Sigmoid colon (tissue), 6 donors: ENCODE measurements at regions not wholly inside any gene's neighbourhood (a gene's known extent, or its start where the extent isn't known, plus 50 kb on each side); places are given as distances from the start of the nearest gene placed in this dataset.

Source experiments
- DNase-seq: peaks from one replicate; pipeline ENCODE4 v3.0.0-alpha.2; 2019
- H3K27ac ChIP-seq, 4 donors: fragments of 200-600 bp; sonication (generic); one replicate each; pipeline ENCODE4 v1.5.1; 2016 to 2019; ENCODE audit warnings: mild to moderate bottlenecking in 1 of 4
- H3K27me3 ChIP-seq, 3 donors: fragments of 200-600 bp; sonication (generic); one replicate each; pipeline ENCODE4 v1.5.1; 2019; ENCODE audit warnings: mild to moderate bottlenecking in 1 of 3
- H3K36me3 ChIP-seq, 4 donors: fragments of 200-600 bp; sonication (generic); one replicate each; pipeline ENCODE4 v1.5.1; 2016 to 2019
- H3K4me1 ChIP-seq, 4 donors: fragments of 200-600 bp; sonication (generic); one replicate each; pipeline ENCODE4 v1.5.1; 2017 to 2019
- H3K4me3 ChIP-seq, 4 donors: fragments of 200-600 bp; sonication (generic); one replicate each; pipeline ENCODE4 v1.5.1; 2017 to 2019; ENCODE audit warnings: mild to moderate bottlenecking in 2 of 4, moderate library complexity in 1 of 4
- H3K9me3 ChIP-seq, 4 donors: fragments of 200-600 bp in 3 of 4; sonication (generic) in 3 of 4; one replicate each; pipeline versions ENCODE4 v1.5.1 to v1.6.1; 2013 to 2019
- CTCF ChIP-seq, 4 experiments: fragments of 450-650 bp in 3 of 4; fragments of 200-600 bp in 1 of 4; IDR thresholded peaks; one replicate each; pipeline ENCODE4 v1.5.1; 2016 to 2019; ENCODE audit warnings: antibody characterized with exemption in 4 of 4, mild to moderate bottlenecking in 3 of 4, moderate library complexity in 2 of 4
- EP300 ChIP-seq, 4 donors: sonication (generic); formaldehyde crosslinking; IDR thresholded peaks; one replicate each; pipeline ENCODE4 v1.6.1; 2017; ENCODE audit warnings: antibody characterized with exemption in 4 of 4
- POLR2A ChIP-seq, 2 donors: fragments of 450-650 bp; IDR thresholded peaks; one replicate each; pipeline ENCODE4 v1.6.1; 2016; ENCODE audit warnings: antibody characterized with exemption in 2 of 2, mild to moderate bottlenecking in 2 of 2, moderate library complexity in 2 of 2
- POLR2AphosphoS5 ChIP-seq, 4 donors: sonication (generic); formaldehyde crosslinking; IDR thresholded peaks; one replicate each; pipeline ENCODE4 v1.6.1; 2017; ENCODE audit warnings: antibody characterized with exemption in 4 of 4
- WGBS, 2 donors: extraction: QIAGEN DNeasy Blood & Tissue Kit; methylation state at CpG; one replicate each; pipeline ENCODE4 v1.1.7; 2013; 5-methylcytosine and 5-hydroxymethylcytosine counted together
- intact Hi-C: fragments of 100-400 bp; cut with DNase I; formaldehyde crosslinking; loops from one replicate; pipeline ENCODE4 v1.15.1; 2023
- donor health status: healthy with polysubstance abuse.
- donor health status: healthy.

- no peaks in the 10 kb centered on the region for H3K9me3 ChIP-seq
- H3K27me3 ChIP-seq = no peaks in the 10 kb centered on the region
- H3K4me3 ChIP-seq = no peak overlapping the region
- 56 to 64% methylated on average over 2 of the region's 2 CpGs for WGBS, 2 donors
- no peaks in the 10 kb centered on the region for H3K36me3 ChIP-seq
- DNase-seq = no peak
- TF ChIP-seq POLR2AphosphoS5 (IDR thresholded peaks at IDR 0.05) (no peak), POLR2A (IDR thresholded peaks at IDR 0.05) (no peak), CTCF (IDR thresholded peaks at IDR 0.05) (no peak), EP300 (IDR thresholded peaks at IDR 0.05) (no peak)
- no peak overlapping the region for H3K27ac ChIP-seq
- no peaks in the 10 kb centered on the region for H3K4me1 ChIP-seq
- intact Hi-C loops = no loop called here
Observed at GRCh38 chr5:52457810-52458209, 329.9 kb upstream of the ITGA1 start.

GRCh38 chr5:52466113-52466512 lies 321.6 kb upstream of the ITGA1 start:
- no peaks in the 10 kb centered on the region for H3K9me3 ChIP-seq
- 78 to 81% methylated on average over 4 of the region's 4 CpGs for WGBS, 2 donors
- no peaks in the 10 kb centered on the region for H3K4me1 ChIP-seq
- H3K27me3 ChIP-seq = no peaks in the 10 kb centered on the region
- no peak overlapping the region for H3K27ac ChIP-seq
- DNase-seq = no peak
- no peak overlapping the region for H3K4me3 ChIP-seq
- intact Hi-C loops = no loop called here
- no peaks in the 10 kb centered on the region for H3K36me3 ChIP-seq
- TF ChIP-seq POLR2A (IDR thresholded peaks at IDR 0.05) = no peak
- TF ChIP-seq EP300 (IDR thresholded peaks at IDR 0.05) = no peak
- TF ChIP-seq POLR2AphosphoS5 (IDR thresholded peaks at IDR 0.05) = no peak
- no peak for TF ChIP-seq CTCF (IDR thresholded peaks at IDR 0.05)

GRCh38 chr5:52466749-52467520 lies 320.8 kb upstream of the ITGA1 start:
- no peak for DNase-seq
- no peak overlapping the region for H3K27ac ChIP-seq
- TF ChIP-seq POLR2AphosphoS5 (IDR thresholded peaks at IDR 0.05) (no peak), CTCF (IDR thresholded peaks at IDR 0.05) (no peak), POLR2A (IDR thresholded peaks at IDR 0.05) (no peak), EP300 (IDR thresholded peaks at IDR 0.05) (no peak)
- H3K4me1 ChIP-seq = no peaks in the 10 kb centered on the region
- 80 to 85% methylated on average over 7 of the region's 7 CpGs for WGBS, 2 donors
- H3K27me3 ChIP-seq = no peaks in the 10 kb centered on the region
- intact Hi-C loops = no loop called here
- H3K9me3 ChIP-seq = no peaks in the 10 kb centered on the region
- H3K36me3 ChIP-seq = no peaks in the 10 kb centered on the region
- no peak overlapping the region for H3K4me3 ChIP-seq

- DNase-seq = no peak
- intact Hi-C loops = no loop called here
- Histone ChIP-seq H3K4me3 (no peak overlapping the region), H3K27me3 (no peaks in the 10 kb centered on the region), H3K4me1 (no peaks in the 10 kb centered on the region), H3K27ac (no peak overlapping the region), H3K9me3 (no peaks in the 10 kb centered on the region), H3K36me3 (no peaks in the 10 kb centered on the region)
- TF ChIP-seq CTCF (IDR thresholded peaks at IDR 0.05) (no peak), EP300 (IDR thresholded peaks at IDR 0.05) (no peak), POLR2A (IDR thresholded peaks at IDR 0.05) (no peak), POLR2AphosphoS5 (IDR thresholded peaks at IDR 0.05) (no peak)
- WGBS, 2 donors = 66 to 84% methylated on average over 1 of the region's 1 CpG
Observed at GRCh38 chr5:52468976-52469375, 318.7 kb upstream of the ITGA1 start.

GRCh38 chr5:52469420-52469819 lies 318.3 kb upstream of the ITGA1 start:
- H3K9me3 ChIP-seq = no peaks in the 10 kb centered on the region
- no peaks in the 10 kb centered on the region for H3K36me3 ChIP-seq
- no peaks in the 10 kb centered on the region for H3K27me3 ChIP-seq
- 38 to 52% methylated on average over 5 of the region's 5 CpGs for WGBS, 2 donors
- intact Hi-C loops = no loop called here
- no peak overlapping the region for H3K27ac ChIP-seq
- TF ChIP-seq EP300 (IDR thresholded peaks at IDR 0.05) (no peak), POLR2A (IDR thresholded peaks at IDR 0.05) (no peak), CTCF (IDR thresholded peaks at IDR 0.05) (no peak), POLR2AphosphoS5 (IDR thresholded peaks at IDR 0.05) (no peak)
- peak overlapping the region in 2 of 4 donors; percentile 8 to 15 for H3K4me3 ChIP-seq
- no peaks in the 10 kb centered on the region for H3K4me1 ChIP-seq
- DNase-seq = no peak
